Lower leg skin (tissue), 3 donors: ENCODE measurements at regions not wholly inside any gene's neighbourhood (a gene's known extent, or its start where the extent isn't known, plus 50 kb on each side); places are given as distances from the start of the nearest gene placed in this dataset.

Experiments
- POLR2A ChIP-seq, 2 donors: fragments of 450-650 bp; IDR thresholded peaks; one replicate each; pipeline ENCODE4 v1.6.1; 2016 to 2017; ENCODE audit warnings: antibody characterized with exemption in 2 of 2, mild to moderate bottlenecking in 1 of 2, moderate library complexity in 1 of 2
- TF ChIP-seq, protein P1 (sequence below), 3 donors: fragments of 450-650 bp; IDR thresholded peaks; one replicate each; pipeline ENCODE4 v1.5.1; 2016; ENCODE audit warnings: antibody characterized with exemption in 3 of 3, mild to moderate bottlenecking in 3 of 3, moderate library complexity in 2 of 3

DNA sequence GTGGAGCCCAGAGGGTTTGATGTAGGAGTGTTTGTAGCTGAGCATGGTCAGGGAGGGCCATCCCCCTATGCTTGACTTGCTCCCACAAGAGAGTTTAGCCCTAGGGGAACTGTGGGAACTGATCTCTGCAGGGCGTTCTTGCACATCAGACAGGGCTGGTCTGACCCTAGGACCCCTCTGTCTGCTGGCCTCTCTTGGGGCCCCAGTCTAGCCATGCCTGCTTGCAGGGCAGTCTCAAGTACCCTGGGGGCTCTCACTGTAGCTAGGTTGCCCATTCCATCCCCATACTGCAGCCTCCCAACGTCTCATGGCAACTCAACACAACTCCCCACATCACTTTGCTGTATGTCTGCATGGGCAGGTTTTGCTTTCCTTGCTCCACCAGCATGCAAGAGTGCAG is 1250.7 kb upstream of the B3GALT2 start:
- TF ChIP-seq, protein P1, sequence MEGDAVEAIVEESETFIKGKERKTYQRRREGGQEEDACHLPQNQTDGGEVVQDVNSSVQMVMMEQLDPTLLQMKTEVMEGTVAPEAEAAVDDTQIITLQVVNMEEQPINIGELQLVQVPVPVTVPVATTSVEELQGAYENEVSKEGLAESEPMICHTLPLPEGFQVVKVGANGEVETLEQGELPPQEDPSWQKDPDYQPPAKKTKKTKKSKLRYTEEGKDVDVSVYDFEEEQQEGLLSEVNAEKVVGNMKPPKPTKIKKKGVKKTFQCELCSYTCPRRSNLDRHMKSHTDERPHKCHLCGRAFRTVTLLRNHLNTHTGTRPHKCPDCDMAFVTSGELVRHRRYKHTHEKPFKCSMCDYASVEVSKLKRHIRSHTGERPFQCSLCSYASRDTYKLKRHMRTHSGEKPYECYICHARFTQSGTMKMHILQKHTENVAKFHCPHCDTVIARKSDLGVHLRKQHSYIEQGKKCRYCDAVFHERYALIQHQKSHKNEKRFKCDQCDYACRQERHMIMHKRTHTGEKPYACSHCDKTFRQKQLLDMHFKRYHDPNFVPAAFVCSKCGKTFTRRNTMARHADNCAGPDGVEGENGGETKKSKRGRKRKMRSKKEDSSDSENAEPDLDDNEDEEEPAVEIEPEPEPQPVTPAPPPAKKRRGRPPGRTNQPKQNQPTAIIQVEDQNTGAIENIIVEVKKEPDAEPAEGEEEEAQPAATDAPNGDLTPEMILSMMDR (IDR thresholded peaks at IDR 0.05), result no peak
- TF ChIP-seq POLR2A (IDR thresholded peaks at IDR 0.05), result no peak
